ENCODE measurements at regions not wholly inside any gene's neighbourhood (a gene's known extent, or its start where the extent isn't known, plus 50 kb on each side); places are given as distances from the start of the nearest gene placed in this dataset.

DNA sequence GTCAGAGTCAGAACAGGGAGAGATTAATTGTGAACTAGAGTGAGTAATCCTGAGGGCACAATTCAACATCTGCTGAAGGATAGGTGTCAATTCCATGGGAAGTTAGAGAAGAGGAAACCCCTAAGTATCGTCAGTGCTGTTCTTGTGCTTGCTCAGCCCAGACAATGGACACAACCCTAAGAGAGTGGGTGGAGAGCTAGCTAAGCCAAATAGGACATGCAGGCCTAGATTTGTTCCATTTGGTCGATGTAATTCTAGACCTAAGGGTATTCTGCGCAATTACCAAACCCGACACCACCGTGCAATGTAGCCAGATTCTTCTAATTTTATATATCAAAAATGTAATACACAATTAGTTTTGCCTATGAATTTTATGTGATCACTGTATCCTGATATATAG lies 431.6 kb downstream of the SH3GL2 start:
- CTCF ChIA-PET: no interaction called here

More for the DNA sequence above, 431.6 kb downstream of the SH3GL2 start:
- DNase-seq: no peak
- BruUV-seq (replicated peaks): no TSS peak
- Histone ChIP-seq H2AFZ (replicated peaks; ENCODE audit: low read length, poor library complexity) (no peak overlapping the region), H2BK20ac (ENCODE audit: low read depth, low read length) (no peak overlapping the region), H3K18ac (ENCODE audit: low read depth, low read length) (no peak overlapping the region), H4K20me1 (ENCODE audit: insufficient read depth, low read length) (no peaks in the 10 kb centered on the region), H2BK5ac (ENCODE audit: low read depth, low read length, poor library complexity, severe bottlenecking) (no peak overlapping the region), H3K4me2 (ENCODE audit: low read depth, low read length) (no peak overlapping the region), H4K91ac (ENCODE audit: insufficient read depth, low read depth, low read length) (no peak overlapping the region), H3K4me1 (ENCODE audit: control insufficient read depth, insufficient read depth, low read length) (no peaks in the 10 kb centered on the region), H3K56ac (ENCODE audit: extremely low read depth, insufficient read depth, low read length) (no peak overlapping the region), H3K9me3 (ENCODE audit: control insufficient read depth, insufficient read depth, low read length) (no peaks in the 10 kb centered on the region), H3K36me3 (ENCODE audit: control insufficient read depth, insufficient read depth, low read length) (no peaks in the 10 kb centered on the region), H3K14ac (replicated peaks; ENCODE audit: low read depth, low read length) (no peak overlapping the region), H3K27me3 (ENCODE audit: control insufficient read depth, insufficient read depth, low read length) (no peaks in the 10 kb centered on the region), H3K9ac (ENCODE audit: low read depth, low read length) (no peak overlapping the region), H2BK120ac (ENCODE audit: low read depth, low read length) (no peak overlapping the region), H4K5ac (ENCODE audit: low read depth, low read length) (no peak overlapping the region), H3K27ac (ENCODE audit: insufficient read depth, low read length) (no peak overlapping the region), H3K4me3 (ENCODE audit: insufficient read depth, low read depth, low read length) (no peak overlapping the region), H2AK9ac (replicated peaks; ENCODE audit: low read depth, low read length, poor library complexity) (no peak overlapping the region), H3K79me1 (ENCODE audit: low read depth in 1 of 2, low read length in 2 of 2) (no peaks in the 10 kb centered on the region), H2AK5ac (ENCODE audit: low read depth, low read length) (no peak overlapping the region), H4K8ac (ENCODE audit: low read depth in 2 of 2, low read length in 2 of 2) (no peak overlapping the region), H2BK15ac (ENCODE audit: low read depth, low read length) (no peak overlapping the region), H3K4ac (ENCODE audit: low read depth, low read length) (no peak overlapping the region), H3K9me1 (ENCODE audit: insufficient read depth, low read length) (no peaks in the 10 kb centered on the region), H3K23ac (ENCODE audit: low read depth, low read length) (no peak overlapping the region)
- in situ Hi-C loops (cut with MboI; ENCODE audit: low sequenced_read_pairs): no loop called here
- TF ChIP-seq SMC3 (IDR thresholded peaks at IDR 0.05; ENCODE audit: low read depth, low read length) (no peak), RFX5 (IDR thresholded peaks at IDR 0.05; ENCODE audit: low read depth, low read length) (no peak), BHLHE40 (IDR thresholded peaks at IDR 0.05; ENCODE audit: low read depth, low read length) (no peak), FOS (IDR thresholded peaks at IDR 0.05; ENCODE audit: low read depth, low read length) (no peak), MXI1 (IDR thresholded peaks at IDR 0.05; ENCODE audit: borderline replicate concordance, low read depth, low read length) (no peak), RCOR1 (IDR thresholded peaks at IDR 0.05; ENCODE audit: insufficient replicate concordance, low read length) (no peak), MAZ (IDR thresholded peaks at IDR 0.05; ENCODE audit: borderline replicate concordance, low read depth, low read length) (no peak), CHD1 (IDR thresholded peaks at IDR 0.05; ENCODE audit: low read depth, low read length) (no peak), RAD21 (IDR thresholded peaks at IDR 0.05; ENCODE audit: low read length) (no peak), POLR2A (IDR thresholded peaks at IDR 0.05; ENCODE audit: low read depth, low read length) (no peak), NFE2L2 (IDR thresholded peaks at IDR 0.05; ENCODE audit: low read depth, low read length) (no peak)
- TF ChIP-seq, protein P1, sequence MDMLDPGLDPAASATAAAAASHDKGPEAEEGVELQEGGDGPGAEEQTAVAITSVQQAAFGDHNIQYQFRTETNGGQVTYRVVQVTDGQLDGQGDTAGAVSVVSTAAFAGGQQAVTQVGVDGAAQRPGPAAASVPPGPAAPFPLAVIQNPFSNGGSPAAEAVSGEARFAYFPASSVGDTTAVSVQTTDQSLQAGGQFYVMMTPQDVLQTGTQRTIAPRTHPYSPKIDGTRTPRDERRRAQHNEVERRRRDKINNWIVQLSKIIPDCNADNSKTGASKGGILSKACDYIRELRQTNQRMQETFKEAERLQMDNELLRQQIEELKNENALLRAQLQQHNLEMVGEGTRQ (IDR thresholded peaks at IDR 0.05; ENCODE audit: low read depth, low read length): no peak
- TF ChIP-seq, protein P2, sequence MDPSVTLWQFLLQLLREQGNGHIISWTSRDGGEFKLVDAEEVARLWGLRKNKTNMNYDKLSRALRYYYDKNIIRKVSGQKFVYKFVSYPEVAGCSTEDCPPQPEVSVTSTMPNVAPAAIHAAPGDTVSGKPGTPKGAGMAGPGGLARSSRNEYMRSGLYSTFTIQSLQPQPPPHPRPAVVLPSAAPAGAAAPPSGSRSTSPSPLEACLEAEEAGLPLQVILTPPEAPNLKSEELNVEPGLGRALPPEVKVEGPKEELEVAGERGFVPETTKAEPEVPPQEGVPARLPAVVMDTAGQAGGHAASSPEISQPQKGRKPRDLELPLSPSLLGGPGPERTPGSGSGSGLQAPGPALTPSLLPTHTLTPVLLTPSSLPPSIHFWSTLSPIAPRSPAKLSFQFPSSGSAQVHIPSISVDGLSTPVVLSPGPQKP (IDR thresholded peaks at IDR 0.05; ENCODE audit: borderline replicate concordance, low read depth, low read length): no peak
- TF ChIP-seq, protein P3, sequence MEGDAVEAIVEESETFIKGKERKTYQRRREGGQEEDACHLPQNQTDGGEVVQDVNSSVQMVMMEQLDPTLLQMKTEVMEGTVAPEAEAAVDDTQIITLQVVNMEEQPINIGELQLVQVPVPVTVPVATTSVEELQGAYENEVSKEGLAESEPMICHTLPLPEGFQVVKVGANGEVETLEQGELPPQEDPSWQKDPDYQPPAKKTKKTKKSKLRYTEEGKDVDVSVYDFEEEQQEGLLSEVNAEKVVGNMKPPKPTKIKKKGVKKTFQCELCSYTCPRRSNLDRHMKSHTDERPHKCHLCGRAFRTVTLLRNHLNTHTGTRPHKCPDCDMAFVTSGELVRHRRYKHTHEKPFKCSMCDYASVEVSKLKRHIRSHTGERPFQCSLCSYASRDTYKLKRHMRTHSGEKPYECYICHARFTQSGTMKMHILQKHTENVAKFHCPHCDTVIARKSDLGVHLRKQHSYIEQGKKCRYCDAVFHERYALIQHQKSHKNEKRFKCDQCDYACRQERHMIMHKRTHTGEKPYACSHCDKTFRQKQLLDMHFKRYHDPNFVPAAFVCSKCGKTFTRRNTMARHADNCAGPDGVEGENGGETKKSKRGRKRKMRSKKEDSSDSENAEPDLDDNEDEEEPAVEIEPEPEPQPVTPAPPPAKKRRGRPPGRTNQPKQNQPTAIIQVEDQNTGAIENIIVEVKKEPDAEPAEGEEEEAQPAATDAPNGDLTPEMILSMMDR (conservative IDR thresholded peaks at IDR 0.05; ENCODE audit: low read depth, low read length): no peak
- no peak for ATAC-seq (ENCODE audit: low read depth)
- intact Hi-C loops (cut with micrococcal nuclease): no loop called here
- no CpG with 5 or more reads among the region's 5 CpGs for WGBS, 2 experiments (ENCODE audit: extremely low coverage in 2 of 2, insufficient read length in 1 of 2)
- dilution Hi-C loops (cut with HindIII; ENCODE audit: low sequenced_read_pairs, unreplicated experiment): no loop called here
- POLR2A ChIA-PET (ENCODE audit: unreplicated experiment): no interaction called here
